ENCODE measurements at regions not wholly inside any gene's neighbourhood (a gene's known extent, or its start where the extent isn't known, plus 50 kb on each side); places are given as distances from the start of the nearest gene placed in this dataset.

DNA sequence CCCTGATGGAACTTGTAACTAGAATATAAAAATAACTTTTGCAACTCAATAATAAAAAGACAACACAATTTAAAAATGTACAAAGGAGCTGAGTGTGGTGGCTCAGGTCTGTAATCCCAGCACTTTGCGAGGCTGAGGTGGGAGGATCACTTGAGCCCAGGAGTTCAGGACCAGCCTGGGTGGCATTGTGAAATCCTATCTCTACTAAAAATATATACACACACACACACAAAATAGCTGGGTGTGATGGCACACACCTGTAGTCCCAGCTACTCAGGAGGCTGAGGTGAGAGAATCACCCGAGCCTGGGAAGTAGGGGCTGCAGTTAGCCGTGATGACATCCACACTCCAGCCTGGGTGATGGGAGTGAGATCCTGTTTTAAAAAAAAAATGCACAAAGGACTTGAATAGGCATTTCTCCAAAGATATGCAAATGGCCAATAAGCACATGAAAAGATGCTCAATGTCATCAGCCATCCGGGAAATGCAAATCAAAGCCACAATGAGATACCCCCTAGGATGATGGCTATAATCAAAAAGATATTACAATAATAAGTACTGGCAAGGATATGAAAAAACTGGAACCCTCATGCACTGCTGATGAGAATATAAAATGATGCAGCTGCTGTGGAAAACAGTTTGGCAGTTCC is 59.8 kb upstream of the SEPTIN5 start:
- no peaks in the 10 kb centered on the region for H3K79me1 ChIP-seq (ENCODE audit: low read depth, low read length)
- TF ChIP-seq MAFK (IDR thresholded peaks at IDR 0.05; ENCODE audit: low read depth, low read length) (no peak), PHF8 (conservative IDR thresholded peaks at IDR 0.05; ENCODE audit: low read depth, low read length) (no peak)
- H3K18ac ChIP-seq (ENCODE audit: extremely low read depth, low read length) = no peak overlapping the region
- H4K91ac ChIP-seq (replicated peaks; ENCODE audit: insufficient read length, low read length) = no peak overlapping the region
- H3K9ac ChIP-seq (replicated peaks in 1 of 4; ENCODE audit: extremely low read depth in 1 of 4, low read depth in 3 of 4, low read length in 3 of 4) = no peak overlapping the region
- H3K36me3 ChIP-seq (ENCODE audit: control insufficient read depth in 2 of 4, insufficient read depth in 4 of 4, low read length in 3 of 4) = no peaks in the 10 kb centered on the region
- peak overlapping the region in 1 of 2 experiments; percentile 11; a peak in 1 of 4 replicates for H3K4me2 ChIP-seq (ENCODE audit: insufficient read depth in 1 of 2, low read depth in 2 of 2, low read length in 2 of 2)
- no peak overlapping the region for H2BK15ac ChIP-seq (ENCODE audit: low read length)
- no peak overlapping the region for H4K8ac ChIP-seq (ENCODE audit: extremely low read depth, insufficient read depth, low read length)
- H2BK120ac ChIP-seq (replicated peaks; ENCODE audit: low read depth, low read length) = no peak overlapping the region
- H3K4me1 ChIP-seq (replicated peaks in 1 of 4; ENCODE audit: control insufficient read depth in 3 of 4, insufficient read depth in 4 of 4, low read length in 3 of 4) = peaks cover 0 to 3% (median 0%) of the 10 kb centered on the region in 4 experiments; a peak in 2 of 7 replicates
- no peak overlapping the region for H3K14ac ChIP-seq (ENCODE audit: insufficient read length)
- no peak overlapping the region for H2BK12ac ChIP-seq (ENCODE audit: low read depth, low read length)
- H4K5ac ChIP-seq (ENCODE audit: insufficient read length, low read depth, low read length) = no peak overlapping the region
- H3K9me3 ChIP-seq (ENCODE audit: insufficient read depth in 2 of 2, low read depth in 1 of 2, low read length in 1 of 2) = no peaks in the 10 kb centered on the region; a peak in 1 of 4 replicates
- DNase-seq (ENCODE audit: low read depth in 1 of 2, low spot score in 2 of 2) (no peak), FAIRE-seq (no peak)
- POLR2A ChIA-PET (ENCODE audit: partially characterized antibody) = no interaction called here
- H4K20me1 ChIP-seq (replicated peaks in 1 of 2; ENCODE audit: control insufficient read depth in 1 of 2, insufficient read depth in 2 of 2, low read length in 2 of 2) = no peaks in the 10 kb centered on the region
- no peak overlapping the region for H2AFZ ChIP-seq (ENCODE audit: low read length)
- H3K23ac ChIP-seq (ENCODE audit: insufficient read length) = no peak overlapping the region
- H3K56ac ChIP-seq (replicated peaks; ENCODE audit: insufficient read length, low read depth, low read length) = no peak overlapping the region
- H3K79me2 ChIP-seq (ENCODE audit: control insufficient read depth in 1 of 2, insufficient read depth in 2 of 2, low read length in 2 of 2) = no peaks in the 10 kb centered on the region
- peak overlapping the region; percentile 15; the same call in 1 of the 2 replicates for H2BK5ac ChIP-seq (ENCODE audit: low read depth, low read length)
- H3K4me3 ChIP-seq (ENCODE audit: extremely low read depth in 1 of 4, insufficient read depth in 2 of 4, low read depth in 3 of 4, low read length in 4 of 4) = no peak overlapping the region
- no peaks in the 10 kb centered on the region for H3K23me2 ChIP-seq (ENCODE audit: low read depth, low read length)
- no peak overlapping the region for H2BK20ac ChIP-seq (ENCODE audit: low read length)
- H3K27ac ChIP-seq (ENCODE audit: low read depth, low read length) = no peak overlapping the region
- H3K4ac ChIP-seq (replicated peaks; ENCODE audit: insufficient read length, low read depth, low read length) = no peak overlapping the region
- no peaks in the 10 kb centered on the region; a peak in 1 of 7 replicates for H3K27me3 ChIP-seq (replicated peaks in 1 of 4; ENCODE audit: control insufficient read depth in 3 of 4, extremely low read depth in 1 of 4, insufficient read depth in 3 of 4, low read length in 3 of 4)
- H2AK5ac ChIP-seq (ENCODE audit: low read depth, low read length) = no peak overlapping the region
- 38% methylated on average over 4 of the region's 4 CpGs; no CpG with 5 or more reads in 1 of the 2 experiments for WGBS, 2 experiments (ENCODE audit: extremely low coverage in 1 of 2, insufficient coverage in 1 of 2, insufficient read length in 1 of 2, insufficient replicate concordance in 2 of 2, low coverage in 1 of 2, low lambda C conversion rate in 2 of 2, missing lambda C conversion rate in 1 of 2)
- CTCF ChIA-PET (ENCODE audit: partially characterized antibody) = interaction anchor here (0.6 to 3.8 kb wide), 2 partner anchors 10 to 386 kb away, joined by 3 to 11 read pairs; no protein-coding TSS in a partner anchor

Measured in H1 (cell line).